ENCODE measurements at regions not wholly inside any gene's neighbourhood (a gene's known extent, or its start where the extent isn't known, plus 50 kb on each side); places are given as distances from the start of the nearest gene placed in this dataset.

DNA sequence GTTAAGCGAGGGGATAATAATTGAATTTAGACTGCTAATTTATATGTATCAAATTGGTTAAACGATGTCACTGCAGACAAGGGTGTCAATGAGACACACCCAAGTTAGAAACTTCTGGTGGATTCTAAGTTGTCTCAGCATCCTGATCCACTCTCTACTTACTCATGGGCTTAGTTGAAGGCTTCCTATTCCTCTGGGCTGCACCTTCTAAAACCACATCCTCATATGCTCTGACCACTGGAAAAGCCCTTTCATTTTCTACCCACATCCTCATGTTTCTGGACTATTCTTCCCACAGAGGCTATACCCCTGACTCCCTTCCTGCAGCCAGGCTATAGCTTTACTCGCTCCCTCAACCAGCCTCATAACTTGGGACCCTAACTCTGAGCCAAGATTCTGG is 493.8 kb downstream of the VRK1 start:
- Mint-ChIP-seq H3K9me3 (peaks cover 37% of the 10 kb centered on the region), H3K27me3 (ENCODE audit: insufficient read depth) (no peaks in the 10 kb centered on the region), H3K27ac (no peak overlapping the region), H3K36me3 (ENCODE audit: low read depth) (peaks cover 4% of the 10 kb centered on the region; the same call in 1 of the 2 replicates), H3K4me1 (ENCODE audit: low read depth) (no peaks in the 10 kb centered on the region), H3K4me3 (no peak overlapping the region)
- no peak for DNase-seq
- TF ChIP-seq CTCF (IDR thresholded peaks at IDR 0.05), result no peak

DNA sequence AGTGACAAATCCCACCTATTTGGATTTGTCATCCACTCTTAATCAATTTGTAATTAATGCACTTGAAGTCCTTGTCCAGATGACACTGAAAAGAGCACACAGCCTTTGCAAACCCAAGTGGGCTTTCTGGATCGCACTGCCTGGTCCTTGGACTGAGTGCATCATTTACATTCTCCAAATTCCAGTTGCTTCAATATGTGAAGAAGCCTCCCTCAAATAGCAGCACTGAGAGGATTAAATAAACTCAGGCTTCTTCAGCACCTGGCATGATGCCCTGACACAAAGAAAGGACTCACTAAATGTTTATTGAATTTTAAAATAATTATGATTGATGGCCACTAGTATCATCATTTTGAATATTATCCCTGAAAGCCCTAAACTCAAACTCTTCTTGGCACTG is 496.5 kb downstream of the VRK1 start:
- TF ChIP-seq CTCF (IDR thresholded peaks at IDR 0.05), result no peak
- Mint-ChIP-seq H3K27ac (no peak overlapping the region), H3K36me3 (ENCODE audit: low read depth) (no peaks in the 10 kb centered on the region), H3K27me3 (ENCODE audit: insufficient read depth) (no peaks in the 10 kb centered on the region), H3K4me3 (no peak overlapping the region), H3K9me3 (peaks cover 43% of the 10 kb centered on the region), H3K4me1 (ENCODE audit: low read depth) (no peaks in the 10 kb centered on the region)
- no peak for DNase-seq

DNA sequence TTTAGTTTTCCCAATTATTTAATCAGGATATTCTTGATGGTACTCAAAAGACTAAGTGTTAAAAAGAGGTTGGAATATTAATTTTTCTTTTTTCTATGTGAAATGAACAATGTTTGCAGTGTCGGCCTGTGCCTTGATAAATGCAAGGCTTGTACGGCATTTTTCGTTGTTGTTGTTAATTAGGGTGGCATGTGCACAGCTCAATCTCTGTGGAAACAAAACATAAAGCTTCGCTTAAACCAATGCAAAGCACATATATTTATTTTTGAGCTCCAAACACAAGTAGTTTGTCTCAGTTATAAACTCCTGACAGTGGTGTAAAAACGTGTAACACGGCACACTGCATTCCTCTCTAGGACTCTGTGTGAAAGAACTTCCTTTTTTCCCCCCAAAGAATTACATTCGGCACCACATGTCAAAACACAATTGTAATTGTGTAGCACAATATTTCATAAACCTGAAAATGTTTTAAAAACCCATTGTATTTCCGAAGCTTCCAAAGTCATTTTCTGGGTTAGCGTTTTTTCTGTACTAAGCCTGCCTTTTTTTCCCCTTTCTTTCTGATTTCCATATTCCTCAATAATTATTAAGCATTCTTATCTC is 498.0 kb downstream of the VRK1 start:
- no peak overlapping the region for H3K4me3 Mint-ChIP-seq
- H3K9me3 Mint-ChIP-seq, result peaks cover 43% of the 10 kb centered on the region
- H3K27ac Mint-ChIP-seq, result no peak overlapping the region
- peaks cover 4% of the 10 kb centered on the region; the same call in 1 of the 2 replicates for H3K27me3 Mint-ChIP-seq (ENCODE audit: insufficient read depth)
- H3K36me3 Mint-ChIP-seq (ENCODE audit: low read depth), result no peaks in the 10 kb centered on the region
- no peak for TF ChIP-seq CTCF (IDR thresholded peaks at IDR 0.05)
- no peak for DNase-seq
- no peaks in the 10 kb centered on the region for H3K4me1 Mint-ChIP-seq (ENCODE audit: low read depth)

- peaks cover 43% of the 10 kb centered on the region for H3K9me3 Mint-ChIP-seq
- peaks cover 4% of the 10 kb centered on the region; the same call in 1 of the 2 replicates for H3K27me3 Mint-ChIP-seq (ENCODE audit: insufficient read depth)
- no peaks in the 10 kb centered on the region for H3K36me3 Mint-ChIP-seq (ENCODE audit: low read depth)
- H3K4me1 Mint-ChIP-seq (ENCODE audit: low read depth), result no peaks in the 10 kb centered on the region
- no peak overlapping the region for H3K27ac Mint-ChIP-seq
- TF ChIP-seq CTCF (IDR thresholded peaks at IDR 0.05), result no peak
- H3K4me3 Mint-ChIP-seq, result no peak overlapping the region
- DNase-seq, result no peak
Measured at GRCh38 chr14:97296176-97296575, 499.0 kb downstream of the VRK1 start.

DNA sequence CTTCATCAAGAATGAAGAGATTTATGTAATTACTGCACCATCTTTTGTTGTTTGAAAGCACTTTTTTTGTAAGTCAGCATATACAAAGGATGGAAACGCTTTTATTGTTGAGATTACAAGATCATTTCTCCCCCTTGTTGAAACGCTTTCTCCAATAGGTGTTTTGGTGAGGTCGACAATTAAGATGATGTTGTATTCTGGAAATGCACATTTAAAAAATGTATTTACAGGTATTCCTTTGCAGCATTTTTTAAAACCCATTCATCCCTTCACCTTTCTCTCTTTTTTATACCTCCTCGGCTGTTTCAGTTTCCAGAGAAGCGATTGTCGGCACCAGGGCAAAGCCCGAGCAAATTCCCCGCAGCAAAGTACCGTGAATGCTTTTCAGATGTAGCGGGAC is 499.9 kb downstream of the VRK1 start:
- H3K9me3 Mint-ChIP-seq, result peaks cover 43% of the 10 kb centered on the region
- no peaks in the 10 kb centered on the region for H3K4me1 Mint-ChIP-seq (ENCODE audit: low read depth)
- TF ChIP-seq CTCF (IDR thresholded peaks at IDR 0.05), result no peak
- peaks cover 4% of the 10 kb centered on the region; the same call in 1 of the 2 replicates for H3K27me3 Mint-ChIP-seq (ENCODE audit: insufficient read depth)
- H3K27ac Mint-ChIP-seq, result no peak overlapping the region
- no peaks in the 10 kb centered on the region for H3K36me3 Mint-ChIP-seq (ENCODE audit: low read depth)
- no peak for DNase-seq
- H3K4me3 Mint-ChIP-seq, result no peak overlapping the region
